Tibial artery (tissue), 4 donors: ENCODE measurements at regions not wholly inside any gene's neighbourhood (a gene's known extent, or its start where the extent isn't known, plus 50 kb on each side); places are given as distances from the start of the nearest gene placed in this dataset.

Source experiments
- DNase-seq, 2 donors: peaks; one replicate each; pipeline ENCODE4 v3.0.0-alpha.2; 2019
- H3K27ac ChIP-seq, 2 donors: fragments of 200-600 bp; sonication (generic) in 1 of 2; 1 replicate in 1 of 2; 2 replicates in 1 of 2; pipeline ENCODE4 v1.5.1; 2018 to 2019; ENCODE audit warnings: mild to moderate bottlenecking in 1 of 2
- H3K27me3 ChIP-seq, 2 donors: fragments of 200-600 bp; sonication (generic) in 1 of 2; one replicate each; pipeline versions ENCODE4 v1.5.1 to v1.6.0; 2016 to 2019
- H3K36me3 ChIP-seq, 3 donors: fragments of 200-600 bp; sonication (generic) in 2 of 3; one replicate each; pipeline ENCODE4 v1.5.1; 2016 to 2019; ENCODE audit warnings: mild to moderate bottlenecking in 2 of 3
- H3K4me1 ChIP-seq, 4 donors: fragments of 200-600 bp; sonication (generic) in 2 of 4; 1 replicate in 3 of 4; 2 replicates in 1 of 4; pipeline ENCODE4 v1.5.1; 2016 to 2019
- H3K4me3 ChIP-seq, 2 donors: fragments of 200-600 bp; sonication (generic) in 1 of 2; 1 replicate in 1 of 2; 2 replicates in 1 of 2; pipeline ENCODE4 v1.5.1; 2018 to 2019; ENCODE audit warnings: mild to moderate bottlenecking in 2 of 2
- H3K9me3 ChIP-seq, 3 donors: fragments of 200-600 bp; sonication (generic) in 1 of 3; one replicate each; pipeline ENCODE4 v1.5.1; 2016 to 2019
- intact Hi-C: fragments of 100-400 bp; cut with DNase I; formaldehyde crosslinking; loops from one replicate; pipeline ENCODE4 v1.15.0; 2023; ENCODE audit warnings: low total_unique reads
- TF ChIP-seq, protein P1 (sequence below), 2 experiments: fragments of 200-600 bp in 1 of 2; fragments of 450-650 bp in 1 of 2; IDR thresholded peaks; one replicate each; pipeline ENCODE4 v1.5.1; 2017 to 2019; ENCODE audit warnings: antibody characterized with exemption in 2 of 2, mild to moderate bottlenecking in 1 of 2, moderate library complexity in 1 of 2

DNA sequence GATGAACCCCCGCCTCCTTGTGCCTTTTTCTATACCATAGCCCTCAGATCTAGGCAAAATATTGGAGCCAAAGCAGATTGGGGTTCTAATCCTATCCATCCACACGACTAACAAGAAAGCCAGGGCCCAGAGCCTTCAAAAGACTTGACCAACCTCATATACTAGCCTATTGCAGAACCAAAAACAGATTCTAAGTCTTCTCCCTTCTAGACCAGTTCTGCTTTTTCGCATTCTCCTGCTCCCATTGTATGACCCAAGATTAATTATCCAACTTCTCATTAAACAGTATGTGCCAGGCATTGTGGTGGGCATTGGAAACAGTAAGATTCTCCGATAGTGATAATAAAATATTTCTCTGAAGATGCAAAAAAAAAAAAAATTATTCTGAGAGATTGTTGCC is 113.7 kb upstream of the JARID2 start:
- no peaks in the 10 kb centered on the region for H3K27me3 ChIP-seq
- H3K4me1 ChIP-seq, result no peaks in the 10 kb centered on the region
- no peak for DNase-seq
- no peaks in the 10 kb centered on the region for H3K9me3 ChIP-seq
- TF ChIP-seq, protein P1, sequence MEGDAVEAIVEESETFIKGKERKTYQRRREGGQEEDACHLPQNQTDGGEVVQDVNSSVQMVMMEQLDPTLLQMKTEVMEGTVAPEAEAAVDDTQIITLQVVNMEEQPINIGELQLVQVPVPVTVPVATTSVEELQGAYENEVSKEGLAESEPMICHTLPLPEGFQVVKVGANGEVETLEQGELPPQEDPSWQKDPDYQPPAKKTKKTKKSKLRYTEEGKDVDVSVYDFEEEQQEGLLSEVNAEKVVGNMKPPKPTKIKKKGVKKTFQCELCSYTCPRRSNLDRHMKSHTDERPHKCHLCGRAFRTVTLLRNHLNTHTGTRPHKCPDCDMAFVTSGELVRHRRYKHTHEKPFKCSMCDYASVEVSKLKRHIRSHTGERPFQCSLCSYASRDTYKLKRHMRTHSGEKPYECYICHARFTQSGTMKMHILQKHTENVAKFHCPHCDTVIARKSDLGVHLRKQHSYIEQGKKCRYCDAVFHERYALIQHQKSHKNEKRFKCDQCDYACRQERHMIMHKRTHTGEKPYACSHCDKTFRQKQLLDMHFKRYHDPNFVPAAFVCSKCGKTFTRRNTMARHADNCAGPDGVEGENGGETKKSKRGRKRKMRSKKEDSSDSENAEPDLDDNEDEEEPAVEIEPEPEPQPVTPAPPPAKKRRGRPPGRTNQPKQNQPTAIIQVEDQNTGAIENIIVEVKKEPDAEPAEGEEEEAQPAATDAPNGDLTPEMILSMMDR (IDR thresholded peaks at IDR 0.05), result no peak
- H3K36me3 ChIP-seq, result no peaks in the 10 kb centered on the region
- H3K4me3 ChIP-seq, result no peak overlapping the region
- no peak overlapping the region for H3K27ac ChIP-seq
- intact Hi-C loops, result no loop called here

DNA sequence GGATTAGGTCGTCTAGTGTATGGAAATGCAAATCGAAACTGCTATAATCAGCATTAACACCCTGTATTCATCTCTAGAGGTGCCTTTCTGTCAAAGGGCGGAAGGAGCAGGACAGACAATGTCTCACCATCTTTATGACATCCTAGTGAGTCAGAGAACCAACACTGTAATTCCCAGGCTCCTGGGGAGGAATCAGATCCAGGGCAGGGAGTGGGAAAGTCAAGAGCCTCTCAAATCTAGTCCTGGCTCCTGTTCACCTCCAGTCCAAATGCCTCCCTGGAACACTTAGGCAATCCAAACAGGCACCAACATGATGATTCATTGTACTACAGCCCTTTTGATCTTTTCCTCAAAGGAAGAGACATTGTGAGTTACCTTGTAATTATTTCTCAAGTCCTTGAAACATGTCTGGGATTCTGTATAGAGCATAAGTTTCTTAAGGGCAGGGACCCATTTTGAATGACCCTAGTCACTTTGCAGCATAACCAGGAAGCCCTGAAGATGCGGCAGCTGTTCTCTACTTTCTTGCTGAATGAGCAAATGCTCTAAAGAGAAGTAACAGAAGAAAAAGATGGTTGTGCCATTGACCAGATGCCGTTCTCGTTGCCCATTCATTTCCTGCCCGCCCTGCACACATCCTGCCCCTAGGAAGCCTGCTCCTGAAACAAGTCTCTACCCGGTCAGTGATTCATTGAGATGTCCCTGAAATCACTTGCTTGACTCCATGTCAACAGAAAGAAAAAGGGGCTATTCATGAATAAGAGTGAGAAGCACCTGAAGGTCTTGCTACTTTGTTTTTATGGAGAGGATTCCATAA is 112.8 kb upstream of the JARID2 start:
- DNase-seq, result no peak
- Histone ChIP-seq H3K4me1 (no peaks in the 10 kb centered on the region), H3K9me3 (no peaks in the 10 kb centered on the region), H3K36me3 (no peaks in the 10 kb centered on the region), H3K27ac (no peak overlapping the region), H3K27me3 (no peaks in the 10 kb centered on the region), H3K4me3 (no peak overlapping the region)
- TF ChIP-seq, protein P1 (IDR thresholded peaks at IDR 0.05), result no peak
- intact Hi-C loops, result no loop called here

DNA sequence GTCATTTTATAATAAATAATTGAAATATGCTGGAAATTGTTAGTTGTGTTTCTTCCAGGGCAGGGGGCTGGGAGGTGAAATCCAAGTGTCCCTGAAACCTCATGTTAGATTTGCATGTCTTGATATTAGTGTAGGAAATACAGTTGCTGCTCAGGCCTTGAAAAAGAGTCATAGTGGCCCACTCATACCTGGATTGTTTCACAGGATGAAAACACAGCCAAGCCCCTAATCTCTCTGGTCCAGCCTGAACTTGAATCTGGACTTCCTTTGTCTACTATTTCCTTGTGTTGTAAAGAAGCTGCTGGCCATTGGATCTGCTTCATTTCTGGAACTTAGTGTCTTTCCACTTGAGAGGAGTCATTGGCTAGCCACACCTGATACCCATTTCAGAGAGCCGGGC is 108.8 kb upstream of the JARID2 start:
- intact Hi-C loops, result no loop called here
- no peak overlapping the region for H3K4me3 ChIP-seq
- no peaks in the 10 kb centered on the region for H3K9me3 ChIP-seq
- H3K36me3 ChIP-seq, result no peaks in the 10 kb centered on the region
- no peak for DNase-seq
- no peaks in the 10 kb centered on the region for H3K27me3 ChIP-seq
- H3K27ac ChIP-seq, result no peak overlapping the region
- TF ChIP-seq, protein P1 (IDR thresholded peaks at IDR 0.05), result no peak
- H3K4me1 ChIP-seq, result no peaks in the 10 kb centered on the region

DNA sequence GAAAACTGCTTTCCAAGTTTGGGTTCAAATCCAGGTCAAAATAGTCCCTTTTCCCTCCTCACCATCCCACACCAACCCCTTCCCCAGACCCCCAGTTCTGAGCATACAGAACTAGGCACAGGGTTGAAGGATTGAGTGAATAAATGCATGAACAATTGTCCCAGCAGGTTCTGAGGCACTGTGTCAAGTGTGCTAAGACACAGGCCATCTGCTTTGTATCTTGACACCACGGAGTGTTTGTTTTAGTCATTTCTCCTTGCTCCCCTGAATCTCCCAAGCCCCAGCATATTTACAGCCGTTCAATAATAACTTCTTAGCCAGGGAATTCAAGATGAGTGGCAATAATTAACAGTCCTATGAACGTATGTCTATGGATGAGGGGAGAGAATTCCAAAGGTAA is 102.8 kb upstream of the JARID2 start:
- DNase-seq, result no peak
- H3K27ac ChIP-seq, result no peak overlapping the region

DNA sequence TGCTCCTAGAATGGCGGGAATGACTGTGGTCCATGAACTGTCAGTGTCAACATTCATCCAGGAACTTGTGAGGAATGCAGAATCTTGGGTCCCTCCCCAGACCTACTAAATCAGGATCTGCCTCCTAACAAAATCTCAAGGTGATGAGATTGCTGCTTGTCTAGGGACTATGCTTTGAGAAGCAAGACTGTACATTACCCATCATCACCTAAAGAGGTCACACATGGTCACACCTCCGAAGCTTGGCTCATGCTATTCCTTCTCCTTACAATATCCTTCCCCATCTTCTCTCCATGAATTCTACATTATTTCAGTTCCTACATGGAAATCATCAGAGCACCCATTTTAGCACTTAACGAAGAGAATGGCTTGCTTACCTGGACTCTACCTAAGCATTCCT is 102.3 kb upstream of the JARID2 start:
- intact Hi-C loops, result no loop called here
- DNase-seq, result no peak
- H3K4me3 ChIP-seq, result no peak overlapping the region
- no peaks in the 10 kb centered on the region for H3K4me1 ChIP-seq
- no peak overlapping the region for H3K27ac ChIP-seq
- TF ChIP-seq, protein P1 (IDR thresholded peaks at IDR 0.05), result no peak
- H3K36me3 ChIP-seq, result no peaks in the 10 kb centered on the region
- H3K27me3 ChIP-seq, result peaks cover 0 to 9% of the 10 kb centered on the region in 2 donors
- no peaks in the 10 kb centered on the region for H3K9me3 ChIP-seq

More for the DNA sequence above, 102.8 kb upstream of the JARID2 start:
- Histone ChIP-seq H3K4me1 (no peaks in the 10 kb centered on the region), H3K36me3 (no peaks in the 10 kb centered on the region), H3K9me3 (no peaks in the 10 kb centered on the region), H3K4me3 (no peak overlapping the region), H3K27me3 (peaks cover 0 to 9% of the 10 kb centered on the region in 2 donors)
- TF ChIP-seq, protein P1 (IDR thresholded peaks at IDR 0.05), result no peak
- intact Hi-C loops, result no loop called here
